CD4-positive, alpha-beta T cell treated with Interleukin-17A for 4 hours (primary cell): ENCODE measurements at regions not wholly inside any gene's neighbourhood (a gene's known extent, or its start where the extent isn't known, plus 50 kb on each side); places are given as distances from the start of the nearest gene placed in this dataset.
"Not testable (repeated sequence)": the region's sequence is repeated elsewhere in the genome, so short reads cannot be mapped to it uniquely, and the experiment has no call there.

Experiments
- DNase-seq: peaks from one replicate; pipeline ENCODE4 v3.0.0-alpha.2; 2020; ENCODE audit warnings: mixed read lengths

- DNase-seq: not testable (repeated sequence)
Measured at GRCh38 chr5:101627770-101628169, 668.3 kb downstream of the SLCO4C1 start.

- no peak for DNase-seq
Measured at GRCh38 chr5:101626572-101626971, 669.5 kb downstream of the SLCO4C1 start.

GRCh38 chr5:101611039-101611438 lies 685.0 kb downstream of the SLCO4C1 start:
- DNase-seq: no peak

- no peak for DNase-seq
Measured at GRCh38 chr5:101608322-101608721, 687.8 kb downstream of the SLCO4C1 start.

GRCh38 chr5:101605700-101606099 lies 690.4 kb downstream of the SLCO4C1 start:
- no peak for DNase-seq

- no peak for DNase-seq
Measured at GRCh38 chr5:101600614-101601013, 695.5 kb downstream of the SLCO4C1 start.

GRCh38 chr5:101590384-101590783 lies 687.3 kb upstream of the ST8SIA4 start:
- no peak for DNase-seq

- DNase-seq: no peak
Measured at GRCh38 chr5:101585366-101585765, 682.3 kb upstream of the ST8SIA4 start.

GRCh38 chr5:101580591-101580990 lies 677.5 kb upstream of the ST8SIA4 start:
- no peak for DNase-seq

- no peak for DNase-seq
Measured at GRCh38 chr5:101574017-101574416, 670.9 kb upstream of the ST8SIA4 start.

GRCh38 chr5:101561018-101561417 lies 657.9 kb upstream of the ST8SIA4 start:
- DNase-seq: no peak

GRCh38 chr5:101543780-101544179 lies 640.7 kb upstream of the ST8SIA4 start:
- no peak for DNase-seq

- no peak for DNase-seq
Measured at GRCh38 chr5:101539315-101539714, 636.2 kb upstream of the ST8SIA4 start.

- no peak for DNase-seq
Measured at GRCh38 chr5:101535626-101536025, 632.5 kb upstream of the ST8SIA4 start.

- DNase-seq: no peak
Measured at GRCh38 chr5:101534491-101535110, 631.5 kb upstream of the ST8SIA4 start.

- DNase-seq: no peak
Measured at GRCh38 chr5:101532430-101532829, 629.3 kb upstream of the ST8SIA4 start.

- no peak for DNase-seq
Measured at GRCh38 chr5:101531026-101531425, 627.9 kb upstream of the ST8SIA4 start.

GRCh38 chr5:101529094-101529493 lies 626.0 kb upstream of the ST8SIA4 start:
- DNase-seq: not testable (repeated sequence)

- no peak for DNase-seq
Measured at GRCh38 chr5:101520417-101520816, 617.3 kb upstream of the ST8SIA4 start.

GRCh38 chr5:101517795-101518194 lies 614.7 kb upstream of the ST8SIA4 start:
- DNase-seq: no peak

GRCh38 chr5:101515721-101516120 lies 612.6 kb upstream of the ST8SIA4 start:
- DNase-seq: no peak

- no peak for DNase-seq
Measured at GRCh38 chr5:101505891-101506570, 602.9 kb upstream of the ST8SIA4 start.

- no peak for DNase-seq
Measured at GRCh38 chr5:101482931-101483330, 579.8 kb upstream of the ST8SIA4 start.

- DNase-seq: no peak
Measured at GRCh38 chr5:101473483-101473882, 570.4 kb upstream of the ST8SIA4 start.

- DNase-seq: no peak
Measured at GRCh38 chr5:101461455-101461854, 558.4 kb upstream of the ST8SIA4 start.
